CD4-positive, alpha-beta T cell treated with Interleukin-15 for 4 hours (primary cell): ENCODE measurements at regions not wholly inside any gene's neighbourhood (a gene's known extent, or its start where the extent isn't known, plus 50 kb on each side); places are given as distances from the start of the nearest gene placed in this dataset.
"Not testable (repeated sequence)": the region's sequence is repeated elsewhere in the genome, so short reads cannot be mapped to it uniquely, and the experiment has no call there.

Experiments
- DNase-seq: peaks from one replicate; pipeline ENCODE4 v3.0.0-alpha.2; 2020; ENCODE audit warnings: low spot score

DNA sequence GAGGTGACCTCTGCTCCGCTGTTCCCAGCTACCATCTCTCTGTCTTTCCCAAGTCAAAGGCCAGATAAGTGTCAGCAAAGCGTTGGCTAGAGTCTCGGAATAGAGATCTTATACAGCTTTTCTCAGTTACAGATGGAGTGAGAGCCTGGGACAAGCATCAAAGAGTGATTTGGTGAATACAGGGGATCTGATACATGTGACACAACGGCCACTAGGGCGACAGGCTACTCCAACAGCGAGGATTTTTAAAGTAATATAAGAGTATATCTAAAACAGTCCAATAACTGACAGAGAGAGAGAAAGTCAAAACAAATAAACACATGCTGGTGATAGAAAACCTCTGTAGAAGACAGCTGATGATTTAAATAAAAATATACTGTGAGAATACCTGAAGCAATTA, 433.1 kb upstream of the SMIM31 start:
- no peak for DNase-seq

DNA sequence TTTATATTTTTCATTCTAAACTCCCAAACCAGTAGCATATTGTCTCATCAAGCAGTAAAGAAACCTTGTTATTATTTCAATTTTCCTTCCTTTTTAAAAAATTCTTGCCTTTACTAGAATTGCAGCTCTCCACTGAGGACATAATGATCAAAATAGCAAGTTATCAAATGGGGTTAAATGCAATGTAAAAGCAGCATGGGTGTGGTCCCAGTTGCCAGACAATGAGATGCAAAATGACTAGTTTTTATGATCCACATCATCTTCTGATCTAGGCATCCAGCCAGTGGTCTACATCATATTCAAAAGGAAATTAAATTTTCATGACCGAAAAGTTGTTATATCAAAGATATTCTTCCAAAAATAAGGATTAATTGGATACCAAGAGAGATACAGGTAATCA, 427.9 kb upstream of the SMIM31 start:
- no peak for DNase-seq

DNA sequence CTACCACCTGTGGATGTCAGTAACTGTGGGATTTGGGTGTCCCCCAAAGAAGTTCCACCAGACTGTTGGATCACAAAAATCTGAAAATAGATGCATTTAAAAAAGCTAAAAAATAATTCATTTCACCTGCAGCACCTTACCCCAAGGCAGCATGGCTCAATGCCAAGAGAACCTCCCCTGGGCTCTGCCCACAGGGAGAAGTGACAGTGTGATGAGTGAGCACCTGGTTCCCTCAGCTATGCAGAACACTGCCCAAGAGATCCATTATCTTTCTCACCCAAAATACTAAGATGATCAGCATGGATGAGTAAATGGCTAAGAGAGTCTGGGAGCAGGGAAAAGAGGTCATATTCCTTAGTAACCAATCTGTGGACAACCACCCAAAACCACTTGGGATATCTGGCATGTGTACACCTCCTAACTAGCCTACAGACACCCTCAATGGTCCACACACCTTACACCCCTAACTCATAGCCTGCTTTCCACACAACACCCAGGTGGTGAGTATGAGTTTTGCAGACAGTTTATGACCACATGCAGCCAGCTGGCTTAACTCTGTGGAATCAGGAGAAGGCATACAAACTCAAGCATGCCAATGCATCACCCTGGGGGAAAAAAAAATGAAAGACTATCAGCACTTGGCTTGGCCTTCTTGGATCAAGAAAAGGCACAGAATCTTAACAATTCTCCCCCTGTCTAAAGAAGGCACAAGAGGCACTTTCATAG, 416.5 kb upstream of the SMIM31 start:
- DNase-seq = no peak

DNA sequence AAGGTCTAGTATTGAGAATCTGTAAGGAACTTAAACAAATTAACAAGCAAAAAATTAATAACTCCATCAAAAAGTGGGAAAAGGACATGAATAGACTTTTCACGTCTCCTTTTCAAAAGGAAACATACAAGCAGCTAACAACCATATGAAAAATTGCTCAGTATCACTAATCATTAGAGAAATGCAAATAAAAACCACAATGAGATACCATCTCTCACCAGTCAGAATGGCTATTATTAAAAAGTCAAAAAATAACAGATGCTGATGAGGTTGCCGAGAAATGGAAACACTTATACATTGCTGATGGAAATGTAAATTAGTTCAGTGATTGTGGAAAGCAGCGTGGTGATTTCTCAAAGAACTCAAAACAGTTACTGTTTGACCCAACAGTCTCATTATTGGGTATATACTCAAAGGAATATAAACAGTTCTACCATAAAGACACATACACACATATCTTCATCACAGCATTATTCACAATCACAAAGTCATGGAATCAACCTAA, 410.4 kb upstream of the SMIM31 start:
- no peak for DNase-seq

DNA sequence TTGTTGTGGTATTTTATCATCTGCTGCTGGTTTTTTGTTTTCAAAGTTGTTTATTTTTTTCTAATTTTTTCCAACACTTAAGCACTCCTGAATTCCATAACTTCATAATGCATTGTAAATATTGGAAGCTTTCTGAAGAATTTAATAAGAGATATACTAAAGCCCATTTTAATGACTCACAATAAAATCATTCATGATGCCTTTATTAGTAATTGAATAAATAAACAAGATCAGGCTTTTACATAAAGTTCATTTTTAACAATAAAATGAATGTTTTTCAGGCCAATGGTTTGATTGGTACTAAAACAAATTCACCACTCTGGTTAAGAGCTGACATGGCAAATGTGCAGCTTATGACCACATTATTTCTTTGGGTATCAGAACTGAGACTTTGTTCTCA, 408.2 kb upstream of the SMIM31 start:
- no peak for DNase-seq

DNA sequence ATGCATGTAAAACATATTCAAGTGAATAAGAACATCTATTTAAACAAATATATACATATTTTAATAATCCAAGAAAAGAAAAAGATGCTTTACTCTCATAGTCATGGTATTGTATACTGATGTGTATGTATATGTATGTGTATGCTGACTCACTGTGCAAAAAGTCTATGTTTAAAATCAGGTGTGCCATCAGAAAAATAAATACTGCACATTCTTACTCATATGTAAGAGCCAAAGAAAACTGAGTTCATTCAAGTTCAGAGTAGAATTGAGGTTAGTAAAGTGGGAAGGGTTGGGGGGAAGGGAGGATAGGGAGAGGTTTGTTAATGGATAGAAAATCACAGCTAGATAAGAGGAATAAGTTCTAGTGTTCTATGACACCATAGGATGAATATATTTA, 403.9 kb upstream of the SMIM31 start:
- DNase-seq = no peak

DNA sequence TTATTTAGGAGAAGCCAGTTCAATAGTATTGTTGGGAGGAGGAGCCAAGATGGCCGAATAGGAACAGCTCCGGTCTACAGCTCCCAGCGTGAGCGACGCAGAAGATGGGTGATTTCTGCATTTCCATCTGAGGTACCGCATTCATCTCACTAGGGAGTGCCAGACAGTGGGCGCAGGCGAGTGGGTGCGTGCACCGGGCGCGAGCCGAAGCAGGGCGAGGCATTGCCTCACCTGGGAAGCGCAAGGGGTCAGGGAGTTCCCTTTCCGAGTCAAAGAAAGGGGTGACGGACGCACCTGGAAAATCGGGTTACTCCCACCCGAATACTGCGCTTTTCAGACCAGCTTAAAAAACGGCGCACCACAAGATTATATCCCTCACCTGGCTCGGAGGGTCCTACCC, 403.2 kb upstream of the SMIM31 start:
- DNase-seq = not testable (repeated sequence)

DNA sequence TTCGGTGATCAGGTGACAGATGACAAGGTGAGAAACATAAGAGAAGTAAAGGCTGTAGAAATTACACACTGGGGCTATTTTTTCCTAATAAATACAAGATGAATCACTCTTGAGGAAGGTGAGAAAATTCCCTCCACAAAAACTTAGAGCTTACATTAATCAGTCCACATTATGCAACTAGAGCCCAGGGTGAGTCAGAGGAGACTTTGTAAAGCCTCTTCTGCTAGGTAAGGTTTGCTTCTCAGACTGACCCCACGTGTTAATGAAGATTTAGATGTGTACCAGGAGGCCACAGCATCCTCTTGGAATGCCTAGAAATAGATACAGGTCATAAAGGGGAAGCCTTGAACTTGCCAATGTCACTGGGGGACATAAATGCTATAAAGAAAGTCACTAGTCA, 396.0 kb upstream of the SMIM31 start:
- no peak for DNase-seq

DNA sequence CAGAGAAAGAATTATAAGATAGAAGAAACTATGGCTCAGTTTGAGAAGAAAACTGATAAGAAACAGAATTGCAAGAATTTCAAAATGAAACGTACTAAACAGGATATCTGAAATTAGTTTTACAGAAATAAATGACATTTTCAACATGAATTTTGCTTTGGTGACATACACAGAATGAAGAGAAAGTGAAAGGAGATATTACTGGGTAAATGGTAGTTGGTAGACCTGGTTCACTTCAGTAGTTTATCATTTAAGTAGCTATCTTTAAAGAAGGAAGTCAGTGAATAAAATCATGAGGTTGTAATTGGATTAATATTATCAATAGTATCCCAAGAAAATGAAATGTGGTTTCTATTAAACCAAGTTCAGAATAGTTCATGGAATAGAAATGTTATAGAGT, 395.5 kb upstream of the SMIM31 start:
- no peak for DNase-seq

DNA sequence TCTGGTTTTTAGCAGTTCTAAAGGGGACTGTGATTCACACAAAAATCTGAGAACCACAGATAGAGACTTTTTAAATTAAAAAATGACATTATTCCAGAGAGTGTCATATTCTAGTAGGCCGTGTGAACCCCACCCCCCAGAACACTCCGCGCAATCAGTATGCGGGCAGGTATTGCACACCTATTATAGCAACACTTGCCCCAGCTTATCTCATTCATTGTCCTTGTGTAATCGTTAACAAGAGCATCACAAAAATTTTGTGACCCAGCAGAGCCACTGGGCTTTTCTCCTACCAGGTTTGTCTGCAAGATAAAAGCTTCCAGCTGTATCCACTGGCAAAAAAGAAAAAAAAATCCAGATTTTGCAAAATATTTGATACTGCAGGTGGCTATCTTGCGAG, 394.1 kb upstream of the SMIM31 start:
- no peak for DNase-seq

DNA sequence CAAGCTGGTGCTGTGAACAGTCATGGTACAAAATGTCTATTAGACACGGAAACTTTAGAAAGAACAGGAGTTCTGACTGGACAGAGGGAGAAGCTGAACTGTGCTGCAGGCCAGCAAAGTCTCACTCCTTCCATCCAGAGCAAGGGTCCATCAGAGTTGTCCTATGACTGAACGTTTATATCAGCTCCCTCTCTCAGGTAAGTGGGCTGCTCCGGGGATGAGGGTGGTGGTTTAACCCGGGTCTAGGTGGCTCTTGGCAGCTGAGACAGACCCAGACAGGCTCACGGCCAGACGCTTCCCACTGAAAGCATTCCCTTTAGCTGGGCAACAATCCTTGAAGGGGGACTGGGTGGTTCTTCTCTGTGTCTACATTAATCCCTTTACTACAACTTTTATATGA, 385.0 kb upstream of the SMIM31 start:
- DNase-seq = no peak

DNA sequence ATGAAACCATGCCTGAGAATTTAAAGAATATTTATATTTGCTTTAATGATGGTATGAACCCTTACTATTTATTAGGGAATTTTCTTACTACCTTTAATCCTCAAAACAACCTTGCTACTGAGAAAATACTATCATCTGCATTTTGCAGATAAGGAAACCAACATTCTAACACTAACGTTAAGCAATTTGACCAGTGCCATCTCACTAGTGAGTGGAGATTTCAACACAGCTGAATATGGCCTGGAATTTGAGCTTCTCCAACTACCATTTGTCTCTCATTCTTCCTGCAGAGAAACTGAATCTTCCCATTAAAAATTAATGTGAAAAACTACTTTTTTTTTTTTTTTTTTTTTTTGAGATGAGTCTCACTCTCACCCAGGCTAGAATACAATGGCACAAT, 380.9 kb upstream of the SMIM31 start:
- no peak for DNase-seq

DNA sequence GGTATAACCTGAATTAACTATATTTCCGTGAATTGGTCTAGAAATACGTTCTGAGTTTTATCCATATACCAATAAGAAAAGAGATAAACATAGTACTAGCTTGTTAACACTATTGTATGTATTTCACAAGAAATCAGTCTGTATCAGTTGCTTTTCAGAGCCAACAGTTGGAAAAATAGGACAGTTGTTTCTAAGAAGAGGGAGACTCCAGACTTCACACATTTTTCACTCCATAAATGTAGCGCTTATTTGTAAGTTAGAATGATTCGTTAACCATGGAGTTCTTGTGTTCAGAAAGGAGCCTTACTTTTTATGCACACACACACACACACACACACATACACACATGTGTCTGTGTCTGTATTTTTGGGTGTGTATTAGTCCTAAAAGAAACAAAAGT, 376.7 kb upstream of the SMIM31 start:
- DNase-seq = no peak

DNA sequence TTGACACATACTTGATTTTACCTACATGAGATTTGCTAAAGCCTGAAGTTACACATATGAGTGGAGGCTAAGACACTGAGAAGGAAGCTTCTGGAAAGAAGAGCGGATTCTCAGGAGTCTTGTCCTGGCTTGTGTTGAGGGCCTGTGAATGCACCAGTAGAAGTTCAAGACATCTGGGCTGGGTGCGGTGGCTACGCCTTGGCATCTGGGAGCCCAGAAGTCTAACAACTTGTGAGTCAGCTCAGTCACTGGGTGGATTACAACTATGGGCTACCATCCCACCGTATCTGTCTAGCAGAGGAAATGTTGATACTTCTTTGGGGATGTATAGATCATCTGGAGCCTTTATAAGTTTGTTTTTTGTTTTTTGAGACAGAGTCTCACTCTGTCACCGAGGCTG, 375.6 kb upstream of the SMIM31 start:
- no peak for DNase-seq

DNA sequence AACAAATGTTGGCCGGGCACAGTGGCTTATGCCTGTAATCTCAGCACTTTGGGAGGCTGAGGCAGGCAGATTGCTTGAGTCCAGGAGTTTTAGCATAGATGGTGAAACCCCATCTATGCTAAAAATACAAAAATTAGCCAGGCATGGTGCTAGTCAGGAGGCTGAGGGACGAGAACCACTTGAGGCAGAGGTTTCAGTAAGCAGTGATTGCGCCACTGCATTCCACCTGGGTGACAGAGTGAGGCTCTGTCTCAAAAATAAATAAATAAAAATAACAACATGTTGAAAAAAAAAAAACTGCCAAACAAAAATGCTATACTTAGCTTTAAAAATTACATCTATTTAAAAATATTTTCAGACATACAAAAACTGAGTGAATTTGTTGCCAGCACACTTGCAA, 374.2 kb upstream of the SMIM31 start:
- no peak for DNase-seq

DNA sequence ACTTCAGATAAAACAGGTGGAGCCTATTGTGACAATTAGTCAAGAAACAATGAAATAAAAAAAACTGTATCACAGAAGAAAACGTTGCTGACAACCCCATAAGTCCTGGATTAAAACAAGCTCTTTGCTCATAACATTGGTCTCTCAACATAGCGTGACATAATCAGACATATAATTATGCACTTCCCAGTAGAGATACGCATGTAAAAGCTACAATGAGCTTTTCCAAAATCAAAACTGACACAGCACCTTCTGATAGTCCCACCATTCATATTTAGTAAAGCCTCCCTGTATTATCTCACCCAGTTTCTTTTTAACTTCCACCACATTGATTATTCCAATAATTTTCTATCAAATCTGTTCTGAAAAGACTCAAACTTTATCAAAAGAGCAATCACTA, 372.1 kb upstream of the SMIM31 start:
- no peak for DNase-seq

DNA sequence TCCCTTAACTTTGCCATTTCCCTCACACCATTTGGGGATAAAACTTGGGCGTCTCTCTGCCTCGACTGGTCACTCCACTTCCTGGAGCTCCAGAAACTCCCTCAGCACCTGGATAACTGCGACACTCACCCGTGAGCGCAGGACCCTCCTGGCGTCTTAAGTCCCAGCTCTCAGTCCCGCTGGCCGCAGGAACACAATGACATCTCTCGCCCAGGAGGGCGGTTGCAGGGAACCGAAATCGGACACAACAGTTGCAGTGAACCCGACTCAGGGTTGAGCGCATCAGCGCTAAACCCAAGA, 370.9 kb upstream of the SMIM31 start:
- no peak for DNase-seq

DNA sequence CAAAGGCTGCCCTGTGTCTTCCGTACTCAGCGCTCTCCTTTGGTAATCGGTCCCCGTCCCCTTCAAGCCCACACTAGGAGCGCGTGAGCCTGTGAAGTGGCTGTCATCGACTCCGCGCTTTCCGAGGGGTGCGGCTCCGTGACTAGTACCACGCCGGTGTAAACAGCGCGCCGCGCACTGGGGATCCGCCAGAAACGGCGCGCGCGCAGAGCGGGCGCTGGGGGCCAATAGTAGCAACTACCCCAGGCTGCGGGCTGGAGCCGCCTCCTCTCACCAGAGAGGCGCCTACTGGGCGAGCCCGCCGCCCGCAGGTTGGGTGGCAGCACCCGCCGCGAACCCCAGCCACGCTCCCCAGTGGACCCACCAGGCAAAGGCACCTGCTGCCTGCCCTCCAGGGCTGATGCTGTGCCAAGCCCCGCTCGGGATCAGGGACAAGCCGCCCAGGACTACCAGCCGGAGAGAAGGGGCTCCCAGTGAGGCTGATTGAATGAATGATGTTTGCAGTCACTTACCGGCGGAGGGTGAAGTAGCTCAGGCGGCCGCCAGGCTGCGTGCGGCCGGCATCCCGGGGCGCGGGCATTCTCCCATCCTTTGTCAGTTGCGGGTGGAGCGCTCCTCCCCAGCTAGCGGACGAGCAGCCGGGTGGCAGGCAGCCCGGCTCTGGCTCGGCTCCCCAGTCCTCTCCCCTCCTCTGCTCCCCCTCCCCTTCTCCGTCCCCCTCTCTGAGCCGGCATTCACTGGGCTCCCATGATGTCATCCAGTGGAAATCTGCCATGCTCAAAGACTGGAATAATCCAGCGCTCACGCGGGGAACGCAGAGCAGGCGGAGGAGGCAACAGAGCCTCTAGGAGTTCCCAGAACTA, 370.3 kb upstream of the SMIM31 start:
- no peak for DNase-seq

DNA sequence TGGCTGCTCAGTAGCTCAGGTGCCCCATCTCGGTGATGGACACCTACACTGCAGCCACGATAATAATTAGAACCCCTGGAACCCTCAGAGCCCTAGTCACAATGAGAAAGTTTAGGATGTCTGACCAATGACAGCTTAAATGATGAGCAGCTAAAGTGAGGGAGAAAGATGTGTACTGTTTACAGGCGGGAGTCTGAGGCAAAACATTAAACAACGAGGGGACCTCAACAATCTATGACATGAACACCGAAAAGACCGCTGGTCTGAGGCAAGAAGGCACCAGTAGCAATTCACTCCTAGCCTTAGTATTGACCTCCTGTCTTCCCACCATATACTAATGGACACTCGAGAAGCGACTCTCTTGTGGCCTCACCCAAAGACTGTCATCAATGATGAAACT, 369.5 kb upstream of the SMIM31 start:
- DNase-seq = no peak

DNA sequence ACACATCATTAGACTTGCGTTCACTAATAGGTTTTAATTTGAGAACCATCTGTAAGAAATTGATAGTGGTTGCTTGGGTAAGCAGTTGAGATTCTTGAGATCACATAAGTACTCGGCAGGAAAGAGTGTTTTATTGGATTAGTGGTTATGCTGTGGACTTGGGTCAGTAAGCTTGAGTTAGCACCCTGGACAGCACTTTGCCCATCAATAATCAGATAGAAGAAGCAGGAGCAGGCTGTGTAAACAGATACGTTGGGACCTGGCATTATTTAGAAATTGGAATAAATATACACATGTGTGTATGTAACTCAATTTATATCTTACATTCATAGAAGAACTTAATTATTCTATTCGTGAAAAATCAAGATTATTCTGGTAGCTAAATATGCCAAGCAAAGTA, 357.5 kb upstream of the SMIM31 start:
- no peak for DNase-seq

DNA sequence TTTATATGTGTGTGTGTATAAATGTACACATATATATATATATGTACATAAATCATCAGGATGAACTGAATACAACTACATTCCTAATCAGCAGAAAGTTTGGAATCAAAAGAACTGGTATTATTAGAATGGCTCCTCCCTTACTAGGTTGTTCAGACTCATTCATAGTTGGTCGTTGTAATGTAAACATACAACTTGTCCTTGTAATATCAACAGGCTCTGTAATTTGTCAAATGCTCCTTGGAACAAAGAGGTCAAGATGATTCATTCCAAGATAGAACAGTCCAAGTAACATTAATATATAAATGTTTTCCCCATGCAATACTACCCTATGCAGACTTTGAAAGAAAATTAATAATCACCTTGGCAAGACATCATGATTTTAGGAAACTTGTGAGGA, 351.4 kb upstream of the SMIM31 start:
- DNase-seq = no peak

DNA sequence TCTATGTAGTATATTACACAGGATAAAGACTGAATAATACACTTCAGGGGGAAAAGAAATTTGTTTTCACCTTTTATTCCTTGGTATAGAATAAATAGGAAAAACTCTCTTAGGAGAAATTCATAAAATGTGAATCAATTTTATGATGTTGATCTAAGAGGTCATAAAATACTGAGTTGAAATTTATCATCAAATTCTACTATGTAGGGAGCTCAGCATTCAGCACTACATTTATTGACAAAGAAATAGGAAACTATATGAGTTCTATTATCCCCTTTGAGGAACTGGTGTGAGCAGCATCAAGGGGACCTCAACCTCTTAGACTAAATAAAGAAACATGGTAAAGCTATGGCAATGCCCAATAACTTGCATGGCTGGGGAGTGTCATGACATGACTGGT, 348.2 kb upstream of the SMIM31 start:
- DNase-seq = no peak

DNA sequence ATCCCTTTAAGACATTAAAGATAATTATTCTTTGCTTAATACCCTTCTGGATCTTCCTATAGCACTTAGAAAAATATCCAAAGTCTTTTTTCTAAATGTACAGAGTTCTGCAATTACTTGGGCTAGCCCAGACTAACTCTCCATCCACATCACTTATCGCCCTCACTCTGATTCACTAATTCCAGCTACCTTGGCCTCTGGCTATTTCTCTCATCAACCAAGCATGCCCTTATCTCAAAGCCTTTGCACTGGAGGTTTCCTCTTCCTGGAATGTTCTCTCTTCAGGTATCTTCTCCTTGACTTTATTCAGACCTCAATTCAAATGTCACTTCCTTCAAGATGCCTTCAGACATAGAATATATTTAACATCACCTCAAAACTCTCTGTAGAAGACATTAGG, 345.1 kb upstream of the SMIM31 start:
- no peak for DNase-seq

DNA sequence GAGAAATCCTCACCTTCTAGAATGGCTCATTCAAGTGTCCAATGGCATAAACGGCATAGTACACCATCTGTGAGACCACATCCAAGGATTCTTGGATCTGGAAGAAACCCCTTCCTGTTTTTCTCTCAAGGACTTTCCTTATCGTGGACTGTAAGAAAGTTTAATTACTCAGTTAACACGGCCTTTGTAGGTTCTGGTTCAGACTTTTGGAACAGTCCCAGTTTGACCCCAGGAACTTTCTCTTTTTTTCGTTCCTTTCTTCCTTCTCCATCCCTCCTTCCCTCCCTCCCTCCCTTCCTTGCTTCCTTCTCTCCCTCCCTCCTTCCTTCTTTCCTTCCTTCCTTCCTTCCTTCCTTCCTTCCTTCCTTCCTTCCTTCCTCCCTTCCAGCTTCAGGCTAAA, 343.5 kb upstream of the SMIM31 start:
- no peak for DNase-seq
